ENCODE measurements at regions not wholly inside any gene's neighbourhood (a gene's known extent, or its start where the extent isn't known, plus 50 kb on each side); places are given as distances from the start of the nearest gene placed in this dataset.

DNA sequence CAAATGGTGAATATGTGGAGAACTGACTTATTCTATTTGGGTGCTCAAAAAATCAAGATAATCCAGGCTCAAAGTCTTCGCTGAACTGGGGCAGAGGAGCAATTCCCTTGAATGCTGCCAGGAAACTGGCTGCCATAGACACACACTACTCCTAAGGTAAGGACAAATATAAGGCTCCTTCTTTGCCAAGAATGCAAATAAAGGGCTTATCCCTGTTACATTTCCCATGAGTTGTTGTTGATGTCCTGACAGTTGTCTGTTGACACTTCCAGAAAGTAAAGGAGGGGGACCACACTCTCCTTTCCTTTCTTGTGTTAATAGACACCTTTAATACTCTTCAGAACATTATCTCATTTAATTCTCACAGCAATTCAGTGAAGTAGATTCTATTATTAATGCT is 212.2 kb upstream of the PTBP2 start:
- TF ChIP-seq, protein P1, sequence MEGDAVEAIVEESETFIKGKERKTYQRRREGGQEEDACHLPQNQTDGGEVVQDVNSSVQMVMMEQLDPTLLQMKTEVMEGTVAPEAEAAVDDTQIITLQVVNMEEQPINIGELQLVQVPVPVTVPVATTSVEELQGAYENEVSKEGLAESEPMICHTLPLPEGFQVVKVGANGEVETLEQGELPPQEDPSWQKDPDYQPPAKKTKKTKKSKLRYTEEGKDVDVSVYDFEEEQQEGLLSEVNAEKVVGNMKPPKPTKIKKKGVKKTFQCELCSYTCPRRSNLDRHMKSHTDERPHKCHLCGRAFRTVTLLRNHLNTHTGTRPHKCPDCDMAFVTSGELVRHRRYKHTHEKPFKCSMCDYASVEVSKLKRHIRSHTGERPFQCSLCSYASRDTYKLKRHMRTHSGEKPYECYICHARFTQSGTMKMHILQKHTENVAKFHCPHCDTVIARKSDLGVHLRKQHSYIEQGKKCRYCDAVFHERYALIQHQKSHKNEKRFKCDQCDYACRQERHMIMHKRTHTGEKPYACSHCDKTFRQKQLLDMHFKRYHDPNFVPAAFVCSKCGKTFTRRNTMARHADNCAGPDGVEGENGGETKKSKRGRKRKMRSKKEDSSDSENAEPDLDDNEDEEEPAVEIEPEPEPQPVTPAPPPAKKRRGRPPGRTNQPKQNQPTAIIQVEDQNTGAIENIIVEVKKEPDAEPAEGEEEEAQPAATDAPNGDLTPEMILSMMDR (IDR thresholded peaks at IDR 0.05; ENCODE audit: insufficient read depth, low read length) = no peak
- TF ChIP-seq, protein P2, sequence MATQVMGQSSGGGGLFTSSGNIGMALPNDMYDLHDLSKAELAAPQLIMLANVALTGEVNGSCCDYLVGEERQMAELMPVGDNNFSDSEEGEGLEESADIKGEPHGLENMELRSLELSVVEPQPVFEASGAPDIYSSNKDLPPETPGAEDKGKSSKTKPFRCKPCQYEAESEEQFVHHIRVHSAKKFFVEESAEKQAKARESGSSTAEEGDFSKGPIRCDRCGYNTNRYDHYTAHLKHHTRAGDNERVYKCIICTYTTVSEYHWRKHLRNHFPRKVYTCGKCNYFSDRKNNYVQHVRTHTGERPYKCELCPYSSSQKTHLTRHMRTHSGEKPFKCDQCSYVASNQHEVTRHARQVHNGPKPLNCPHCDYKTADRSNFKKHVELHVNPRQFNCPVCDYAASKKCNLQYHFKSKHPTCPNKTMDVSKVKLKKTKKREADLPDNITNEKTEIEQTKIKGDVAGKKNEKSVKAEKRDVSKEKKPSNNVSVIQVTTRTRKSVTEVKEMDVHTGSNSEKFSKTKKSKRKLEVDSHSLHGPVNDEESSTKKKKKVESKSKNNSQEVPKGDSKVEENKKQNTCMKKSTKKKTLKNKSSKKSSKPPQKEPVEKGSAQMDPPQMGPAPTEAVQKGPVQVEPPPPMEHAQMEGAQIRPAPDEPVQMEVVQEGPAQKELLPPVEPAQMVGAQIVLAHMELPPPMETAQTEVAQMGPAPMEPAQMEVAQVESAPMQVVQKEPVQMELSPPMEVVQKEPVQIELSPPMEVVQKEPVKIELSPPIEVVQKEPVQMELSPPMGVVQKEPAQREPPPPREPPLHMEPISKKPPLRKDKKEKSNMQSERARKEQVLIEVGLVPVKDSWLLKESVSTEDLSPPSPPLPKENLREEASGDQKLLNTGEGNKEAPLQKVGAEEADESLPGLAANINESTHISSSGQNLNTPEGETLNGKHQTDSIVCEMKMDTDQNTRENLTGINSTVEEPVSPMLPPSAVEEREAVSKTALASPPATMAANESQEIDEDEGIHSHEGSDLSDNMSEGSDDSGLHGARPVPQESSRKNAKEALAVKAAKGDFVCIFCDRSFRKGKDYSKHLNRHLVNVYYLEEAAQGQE (IDR thresholded peaks at IDR 0.05; ENCODE audit: insufficient replicate concordance, low read depth) = no peak
- TF ChIP-seq POLR2AphosphoS5 (IDR thresholded peaks at IDR 0.05; ENCODE audit: low read depth) = no peak
